ENCODE measurements at regions not wholly inside any gene's neighbourhood (a gene's known extent, or its start where the extent isn't known, plus 50 kb on each side); places are given as distances from the start of the nearest gene placed in this dataset.

- TF ChIP-seq CTCF (IDR thresholded peaks at IDR 0.05; ENCODE audit: borderline replicate concordance, extremely low read depth, low read length, poor library complexity, severe bottlenecking) (no peak), EZH2 (IDR thresholded peaks at IDR 0.05; ENCODE audit: borderline replicate concordance, low read depth, low read length, severe bottlenecking) (no peak)
Measured at GRCh38 chr13:106177146-106177545, 358.3 kb downstream of the EFNB2 start.
